ENCODE measurements at regions not wholly inside any gene's neighbourhood (a gene's known extent, or its start where the extent isn't known, plus 50 kb on each side); places are given as distances from the start of the nearest gene placed in this dataset.
"Not testable (repeated sequence)": the region's sequence is repeated elsewhere in the genome, so short reads cannot be mapped to it uniquely, and the experiment has no call there.

GRCh38 chr3:145899241-145899640 is 261.7 kb downstream of the PLOD2 start:
- no peak for DNase-seq (ENCODE audit: low read depth)

GRCh38 chr3:145900056-145900829 is 260.7 kb downstream of the PLOD2 start:
- no peak for DNase-seq (ENCODE audit: low read depth)

- DNase-seq (ENCODE audit: low read depth), result no peak
Measured at GRCh38 chr3:145902166-145902565, 258.8 kb downstream of the PLOD2 start.

GRCh38 chr3:145903472-145904013 is 257.4 kb downstream of the PLOD2 start:
- no peak for DNase-seq (ENCODE audit: low read depth)

- DNase-seq (ENCODE audit: low read depth), result no peak
Measured at GRCh38 chr3:145904138-145904537, 256.8 kb downstream of the PLOD2 start.

GRCh38 chr3:145906301-145906700 is 254.7 kb downstream of the PLOD2 start:
- no peak for DNase-seq (ENCODE audit: low read depth)

GRCh38 chr3:145906755-145907154 is 254.2 kb downstream of the PLOD2 start:
- no peak for DNase-seq (ENCODE audit: low read depth)

- DNase-seq (ENCODE audit: low read depth), result no peak
Measured at GRCh38 chr3:145911016-145911415, 250.0 kb downstream of the PLOD2 start.

- no peak for DNase-seq (ENCODE audit: low read depth)
Measured at GRCh38 chr3:145915787-145916186, 245.2 kb downstream of the PLOD2 start.

GRCh38 chr3:145927736-145928135 is 233.2 kb downstream of the PLOD2 start:
- not testable (repeated sequence) for DNase-seq (ENCODE audit: low read depth)

- DNase-seq (ENCODE audit: low read depth), result peak; percentile 36
Measured at GRCh38 chr3:145936971-145937370, 224.0 kb downstream of the PLOD2 start.

GRCh38 chr3:145939431-145939830 is 221.6 kb downstream of the PLOD2 start:
- no peak for DNase-seq (ENCODE audit: low read depth)

- DNase-seq (ENCODE audit: low read depth), result peak; percentile 74
Measured at GRCh38 chr3:145942052-145942451, 218.9 kb downstream of the PLOD2 start.

GRCh38 chr3:145943952-145944351 is 217.0 kb downstream of the PLOD2 start:
- no peak for DNase-seq (ENCODE audit: low read depth)

- DNase-seq (ENCODE audit: low read depth), result no peak
Measured at GRCh38 chr3:145951441-145951840, 209.5 kb downstream of the PLOD2 start.

GRCh38 chr3:145952536-145952935 is 208.4 kb downstream of the PLOD2 start:
- peak; percentile 96 for DNase-seq (ENCODE audit: low read depth)

GRCh38 chr3:145953316-145953715 is 207.7 kb downstream of the PLOD2 start:
- peak; percentile 75 for DNase-seq (ENCODE audit: low read depth)

- no peak for DNase-seq (ENCODE audit: low read depth)
Measured at GRCh38 chr3:145959457-145960088, 201.4 kb downstream of the PLOD2 start.

- DNase-seq (ENCODE audit: low read depth), result no peak
Measured at GRCh38 chr3:145963111-145963510, 197.9 kb downstream of the PLOD2 start.

- DNase-seq (ENCODE audit: low read depth), result no peak
Measured at GRCh38 chr3:145967043-145967442, 193.9 kb downstream of the PLOD2 start.

GRCh38 chr3:145971186-145971585 is 189.8 kb downstream of the PLOD2 start:
- DNase-seq (ENCODE audit: low read depth), result no peak

GRCh38 chr3:145972851-145973250 is 188.1 kb downstream of the PLOD2 start:
- DNase-seq (ENCODE audit: low read depth), result no peak

- DNase-seq (ENCODE audit: low read depth), result no peak
Measured at GRCh38 chr3:145981056-145981455, 179.9 kb downstream of the PLOD2 start.
